Posterior cingulate gyrus (tissue), 11 donors: ENCODE measurements at regions not wholly inside any gene's neighbourhood (a gene's known extent, or its start where the extent isn't known, plus 50 kb on each side); places are given as distances from the start of the nearest gene placed in this dataset.
A peak's percentile ranks its signal among the peaks of the same experiment; 100 is the strongest.
"Not testable (repeated sequence)": the region's sequence is repeated elsewhere in the genome, so short reads cannot be mapped to it uniquely, and the experiment has no call there.

Experiments used
- DNase-seq, 10 donors: peaks; one replicate each; pipeline versions ENCODE4 v3.0.0 to v3.0.0-alpha.2; 2020 to 2021; ENCODE audit warnings: mixed read lengths in 3 of 10
- intact Hi-C: fragments of 100-400 bp; cut with DNase I; formaldehyde crosslinking; loops from one replicate; pipeline ENCODE4 v1.15.1; 2023

DNA sequence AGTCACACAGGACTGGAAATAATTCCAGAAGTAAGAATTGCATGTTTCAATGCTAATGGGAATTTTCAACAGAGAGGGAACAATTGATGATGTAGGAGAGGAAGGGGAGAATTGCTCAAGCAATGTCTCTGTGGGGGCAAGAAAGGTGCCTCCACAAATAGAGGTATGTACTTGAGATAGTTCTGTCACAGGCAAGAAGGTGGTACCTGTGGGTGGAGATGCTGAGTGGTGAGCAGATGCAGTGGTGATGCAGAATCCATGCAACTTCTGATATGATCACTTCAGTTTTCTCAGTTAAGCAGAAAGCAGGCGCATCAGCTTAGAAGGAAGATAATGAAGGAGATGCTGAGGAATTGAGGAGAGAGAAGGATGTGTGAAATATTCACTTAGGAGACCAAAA is 55.1 kb upstream of the SEC24B start:
- no peak for DNase-seq
- intact Hi-C loops: no loop called here

DNA sequence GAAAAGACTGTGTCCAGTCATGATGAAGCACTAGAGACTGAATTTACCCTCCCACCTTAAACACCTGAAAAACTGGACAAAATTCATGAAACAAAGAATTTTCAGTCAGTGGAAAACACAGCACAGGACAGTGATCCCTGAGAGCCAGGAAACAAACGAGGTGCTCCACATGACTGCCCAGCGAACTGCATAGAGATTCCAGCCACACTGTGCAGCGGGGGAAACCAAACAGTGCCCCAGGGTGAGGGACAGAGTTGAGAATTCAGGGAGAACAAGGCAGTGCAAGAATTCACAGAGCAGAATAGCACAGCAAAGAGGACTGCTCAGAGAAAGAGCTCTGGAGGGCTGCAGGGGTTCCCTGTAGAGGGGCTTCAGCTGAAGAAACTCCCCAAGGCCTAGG is 55.5 kb upstream of the SEC24B start:
- intact Hi-C loops: no loop called here
- DNase-seq: no peak

DNA sequence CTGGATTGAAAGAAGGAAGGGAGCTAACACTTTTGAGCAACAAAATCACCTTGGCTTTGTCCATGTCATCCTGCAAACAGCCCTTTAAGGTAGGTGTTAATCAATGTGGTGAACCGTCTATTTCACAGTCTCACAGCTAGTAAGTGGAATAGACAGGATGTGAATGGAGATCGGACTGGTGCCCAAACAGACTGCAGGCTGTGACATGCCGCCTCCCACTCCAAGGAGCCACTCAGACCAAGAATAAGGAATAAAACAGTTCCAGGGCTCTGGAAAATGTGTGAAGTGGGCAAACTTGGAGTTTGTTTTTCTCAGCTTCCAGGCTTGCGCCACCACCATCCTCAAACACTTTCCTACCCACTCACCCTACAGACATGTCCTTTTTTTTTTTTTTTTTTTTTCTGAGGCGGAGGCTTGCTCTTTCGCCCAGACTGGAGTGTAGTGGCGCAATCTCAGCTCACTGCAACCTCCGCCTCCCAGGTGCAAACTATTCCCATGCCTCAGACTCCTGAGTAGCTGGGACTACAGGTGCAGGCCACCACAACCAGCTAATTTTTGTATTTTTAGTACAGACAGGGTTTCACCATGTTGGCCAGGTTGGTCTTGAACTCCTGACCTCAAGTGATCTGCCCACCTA is 57.7 kb upstream of the SEC24B start:
- intact Hi-C loops: no loop called here
- DNase-seq: peak in 1 of 10 donors; percentile 18

DNA sequence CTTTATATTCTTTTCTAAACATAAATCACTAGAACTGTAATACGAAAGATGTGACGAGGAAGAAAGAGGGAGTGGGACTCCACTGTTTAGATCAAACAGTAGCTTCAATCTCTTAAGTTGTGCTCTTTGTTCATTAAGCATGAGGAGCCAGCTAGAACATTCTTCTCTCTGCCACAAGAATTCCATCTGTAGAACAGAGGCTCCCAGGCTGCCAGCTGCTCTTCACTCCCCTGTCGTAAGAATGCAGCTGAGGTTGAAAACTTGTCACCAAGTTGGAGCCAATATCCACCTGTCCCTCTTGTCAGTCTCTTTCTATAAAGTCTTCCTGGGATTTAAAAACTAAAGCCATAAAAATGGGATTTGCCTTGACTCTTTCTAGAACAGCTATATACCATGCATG is 65.0 kb upstream of the SEC24B start:
- no peak for DNase-seq
- intact Hi-C loops: no loop called here

DNA sequence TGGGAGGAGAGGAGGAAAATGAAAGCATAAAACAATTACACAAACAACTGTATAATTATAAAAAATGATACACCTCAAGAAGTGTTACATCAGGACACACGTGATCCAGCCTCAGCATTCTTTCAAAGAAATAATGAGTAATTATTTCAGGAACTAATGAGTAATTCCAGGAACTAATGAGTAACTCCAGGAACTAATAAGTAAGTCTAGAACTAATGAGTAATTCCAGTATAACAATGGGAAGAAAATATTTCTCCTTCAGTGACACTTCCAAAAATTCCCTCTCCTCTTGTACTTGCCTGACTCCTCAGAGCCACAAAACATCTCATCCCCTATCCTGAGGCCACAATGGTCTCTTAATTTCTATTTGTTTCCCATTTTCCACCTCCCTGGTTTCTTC is 63.5 kb upstream of the COL25A1 start:
- DNase-seq: no peak
- intact Hi-C loops: no loop called here

DNA sequence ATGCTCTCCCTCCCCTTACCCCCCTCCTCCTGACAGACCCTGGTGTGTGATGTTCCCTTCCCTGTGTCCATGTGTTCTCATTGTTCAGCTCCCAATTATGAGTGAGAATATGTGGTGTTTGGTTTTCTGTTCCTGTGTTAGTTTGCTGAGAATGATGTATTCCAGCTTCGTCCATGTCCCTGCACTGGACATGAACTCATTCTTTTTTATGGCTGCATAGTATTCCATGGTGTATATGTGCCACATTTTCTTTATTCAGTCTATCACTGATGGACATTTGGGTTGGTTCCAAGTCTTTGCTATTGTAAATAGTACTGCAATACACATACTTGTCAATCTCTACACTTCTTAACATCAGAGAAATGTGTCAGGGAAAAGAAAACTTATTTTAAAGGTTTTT is 62.8 kb upstream of the COL25A1 start:
- DNase-seq, intact Hi-C loops: not testable (repeated sequence)

DNA sequence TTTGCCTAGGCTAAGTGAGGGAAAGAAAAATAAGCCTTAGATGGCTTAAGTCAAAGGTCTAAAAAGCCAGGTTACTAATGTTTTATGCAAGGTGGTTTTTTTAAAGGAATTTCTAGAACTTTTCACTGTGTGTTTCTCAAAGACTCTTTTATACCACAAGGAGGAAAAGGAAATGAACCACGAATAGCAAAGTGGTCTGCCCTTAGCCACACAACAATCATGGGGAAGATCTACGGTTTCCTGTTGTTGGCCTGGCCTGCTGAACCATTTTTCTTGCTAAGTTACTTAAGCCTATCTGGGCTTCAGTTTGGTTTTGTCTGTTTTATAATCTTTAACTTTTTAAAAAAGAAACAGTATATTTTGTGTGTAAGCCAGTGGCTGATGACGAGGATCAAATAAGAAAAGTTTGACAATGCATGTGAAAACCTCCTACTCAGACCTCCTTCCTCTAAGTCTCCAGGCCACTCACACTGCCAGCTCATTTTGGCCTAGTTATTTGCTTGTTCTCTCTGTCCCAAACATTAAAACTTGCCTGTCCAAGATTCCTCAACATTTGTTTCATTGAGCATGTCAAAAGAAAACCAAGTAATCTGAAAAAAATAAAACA is 56.7 kb upstream of the COL25A1 start:
- intact Hi-C loops: no loop called here
- DNase-seq: no peak

DNA sequence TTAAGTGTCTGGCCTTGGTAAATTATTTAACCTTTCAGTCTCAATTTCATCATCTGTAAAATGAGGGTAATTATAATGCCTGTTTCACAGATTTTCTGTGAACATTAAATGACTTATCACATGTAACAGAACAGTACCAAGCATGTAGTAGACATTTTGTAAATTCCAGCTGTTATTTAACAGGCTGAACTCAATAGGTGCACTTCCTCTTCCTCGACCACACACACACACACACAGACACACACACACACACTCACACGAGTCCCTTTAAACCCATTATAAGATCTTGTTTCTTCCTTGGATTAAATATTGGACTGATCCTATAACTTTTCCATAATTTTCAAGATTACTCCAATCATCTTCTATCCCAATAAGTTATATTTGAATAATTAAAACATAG is 53.4 kb upstream of the COL25A1 start:
- intact Hi-C loops: no loop called here
- DNase-seq: no peak

DNA sequence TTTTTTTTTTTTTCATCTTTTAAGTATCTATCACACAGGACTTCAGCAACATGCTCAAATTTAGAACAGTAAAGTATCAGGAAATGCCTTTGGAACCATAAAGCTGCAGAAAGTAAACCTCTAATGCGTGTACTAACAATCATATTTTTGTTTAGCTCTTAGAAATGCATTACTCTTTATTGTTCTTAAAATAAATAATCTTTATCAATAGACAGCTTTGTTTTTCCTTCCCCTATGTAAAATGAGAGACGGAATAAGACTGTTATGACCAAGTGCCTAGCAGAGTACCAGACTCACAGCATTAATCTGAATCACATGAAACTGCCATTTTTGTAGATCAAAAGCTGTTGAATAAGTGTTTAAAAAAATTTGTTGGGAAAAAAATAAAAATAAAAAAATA is 50.5 kb upstream of the COL25A1 start:
- DNase-seq: no peak
- intact Hi-C loops: no loop called here
